ENCODE measurements at regions not wholly inside any gene's neighbourhood (a gene's known extent, or its start where the extent isn't known, plus 50 kb on each side); places are given as distances from the start of the nearest gene placed in this dataset.

GRCh38 chr13:73945382-73945781, 188.8 kb downstream of the KLF12 start:
- BruUV-seq (replicated peaks) = no TSS peak
- Mint-ChIP-seq H3K4me1 (ENCODE audit: insufficient read depth, unreplicated experiment) (no peaks in the 10 kb centered on the region), H3K36me3 (ENCODE audit: insufficient read depth, unreplicated experiment) (no peaks in the 10 kb centered on the region), H3K27ac (ENCODE audit: low read depth, unreplicated experiment) (no peak overlapping the region), H3K4me3 (ENCODE audit: unreplicated experiment) (no peak overlapping the region), H3K27me3 (ENCODE audit: insufficient read depth, unreplicated experiment) (no peaks in the 10 kb centered on the region), H3K9me3 (ENCODE audit: unreplicated experiment) (no peaks in the 10 kb centered on the region)
- ChIA-PET CTCF (interaction anchor here (1.6 kb wide), 1 partner anchor 25 kb away, joined by 3 read pairs; no protein-coding TSS in a partner anchor), POLR2A (interaction anchor here (0.7 kb wide), 1 partner anchor 207 kb away, joined by 6 read pairs; no protein-coding TSS in a partner anchor)
- TF ChIP-seq CTCF (IDR thresholded peaks at IDR 0.05; ENCODE audit: unreplicated experiment) = no peak
- intact Hi-C loops (cut with micrococcal nuclease) = loop anchor here (1.0 kb wide), 1 partner anchor 342 kb away; no protein-coding TSS in a partner anchor
- no peak for DNase-seq (ENCODE audit: unreplicated experiment)

GRCh38 chr13:73943965-73944233, 190.3 kb downstream of the KLF12 start:
- H3K9me3 Mint-ChIP-seq (ENCODE audit: unreplicated experiment) = no peaks in the 10 kb centered on the region
- intact Hi-C loops (cut with micrococcal nuclease) = no loop called here
- BruUV-seq (replicated peaks) = no TSS peak
- no peak overlapping the region for H3K27ac Mint-ChIP-seq (ENCODE audit: low read depth, unreplicated experiment)
- no peak for DNase-seq (ENCODE audit: unreplicated experiment)
- H3K4me1 Mint-ChIP-seq (ENCODE audit: insufficient read depth, unreplicated experiment) = peaks cover under 1% of the 10 kb centered on the region
- no peak overlapping the region for H3K4me3 Mint-ChIP-seq (ENCODE audit: unreplicated experiment)
- CTCF ChIA-PET = interaction anchor here (0.7 to 1.6 kb wide), 2 partner anchors 24 to 466 kb away, joined by 3 read pairs; no protein-coding TSS in a partner anchor
- no peak for TF ChIP-seq CTCF (IDR thresholded peaks at IDR 0.05; ENCODE audit: unreplicated experiment)
- H3K36me3 Mint-ChIP-seq (ENCODE audit: insufficient read depth, unreplicated experiment) = no peaks in the 10 kb centered on the region
- no peaks in the 10 kb centered on the region for H3K27me3 Mint-ChIP-seq (ENCODE audit: insufficient read depth, unreplicated experiment)
- POLR2A ChIA-PET = no interaction called here

- H3K27me3 Mint-ChIP-seq (ENCODE audit: insufficient read depth, unreplicated experiment) = no peaks in the 10 kb centered on the region
- TF ChIP-seq CTCF (IDR thresholded peaks at IDR 0.05; ENCODE audit: unreplicated experiment) = no peak
- ChIA-PET CTCF (interaction anchor here (0.7 to 1.6 kb wide), 2 partner anchors 23 to 466 kb away, joined by 3 read pairs; no protein-coding TSS in a partner anchor), POLR2A (no interaction called here)
- H3K9me3 Mint-ChIP-seq (ENCODE audit: unreplicated experiment) = no peaks in the 10 kb centered on the region
- no peak for DNase-seq (ENCODE audit: unreplicated experiment)
- no TSS peak for BruUV-seq (replicated peaks)
- no peak overlapping the region for H3K4me3 Mint-ChIP-seq (ENCODE audit: unreplicated experiment)
- peaks cover 6% of the 10 kb centered on the region for H3K4me1 Mint-ChIP-seq (ENCODE audit: insufficient read depth, unreplicated experiment)
- no peaks in the 10 kb centered on the region for H3K36me3 Mint-ChIP-seq (ENCODE audit: insufficient read depth, unreplicated experiment)
- intact Hi-C loops (cut with micrococcal nuclease) = no loop called here
- no peak overlapping the region for H3K27ac Mint-ChIP-seq (ENCODE audit: low read depth, unreplicated experiment)
Observed at GRCh38 chr13:73943137-73943964, 190.9 kb downstream of the KLF12 start.

GRCh38 chr13:73941752-73942151, 192.5 kb downstream of the KLF12 start:
- CTCF ChIA-PET = interaction anchor here (0.5 to 0.7 kb wide), 3 partner anchors 19 to 114 kb away, joined by 3 read pairs; no protein-coding TSS in a partner anchor
- DNase-seq (ENCODE audit: unreplicated experiment) = no peak
- BruUV-seq (replicated peaks) = no TSS peak
- Mint-ChIP-seq H3K36me3 (ENCODE audit: insufficient read depth, unreplicated experiment) (no peaks in the 10 kb centered on the region), H3K27me3 (ENCODE audit: insufficient read depth, unreplicated experiment) (no peaks in the 10 kb centered on the region), H3K27ac (ENCODE audit: low read depth, unreplicated experiment) (no peak overlapping the region), H3K4me3 (ENCODE audit: unreplicated experiment) (no peak overlapping the region), H3K4me1 (ENCODE audit: insufficient read depth, unreplicated experiment) (peaks cover 16% of the 10 kb centered on the region), H3K9me3 (ENCODE audit: unreplicated experiment) (no peaks in the 10 kb centered on the region)
- TF ChIP-seq CTCF (IDR thresholded peaks at IDR 0.05; ENCODE audit: unreplicated experiment) = no peak
- intact Hi-C loops (cut with micrococcal nuclease) = no loop called here
- POLR2A ChIA-PET = interaction anchor here (0.6 kb wide), 1 partner anchor 1287 kb away, joined by 3 read pairs; no protein-coding TSS in a partner anchor
